Fibroblast of skin of left biceps (primary cell): ENCODE measurements at regions not wholly inside any gene's neighbourhood (a gene's known extent, or its start where the extent isn't known, plus 50 kb on each side); places are given as distances from the start of the nearest gene placed in this dataset.
A peak's percentile ranks its signal among the peaks of the same experiment; 100 is the strongest.

Experiments
- DNase-seq, 2 experiments: peaks; one replicate each; pipeline ENCODE4 v3.0.0-alpha.2; 2013; ENCODE audit warnings: low read depth in 2 of 2

- no peak for DNase-seq
These were observed 310.7 kb downstream of the PLPP3 start for GRCh38 chr1:56268519-56269140.

- DNase-seq: no peak
These were observed 311.8 kb downstream of the PLPP3 start for GRCh38 chr1:56267611-56268010.

GRCh38 chr1:56266359-56266758 is 313.0 kb downstream of the PLPP3 start:
- DNase-seq: no peak

- no peak for DNase-seq
These were observed 314.1 kb downstream of the PLPP3 start for GRCh38 chr1:56265216-56265615.

GRCh38 chr1:56263908-56264307 is 315.5 kb downstream of the PLPP3 start:
- no peak for DNase-seq

GRCh38 chr1:56258371-56258770 is 321.0 kb downstream of the PLPP3 start:
- no peak for DNase-seq

- no peak for DNase-seq
These were observed 321.6 kb downstream of the PLPP3 start for GRCh38 chr1:56257726-56258125.

GRCh38 chr1:56256153-56257000 is 323.0 kb downstream of the PLPP3 start:
- no peak for DNase-seq

GRCh38 chr1:56255516-56256152 is 323.7 kb downstream of the PLPP3 start:
- DNase-seq: peak; percentile 85 to 90

GRCh38 chr1:56254130-56254529 is 325.2 kb downstream of the PLPP3 start:
- no peak for DNase-seq

- DNase-seq: no peak
These were observed 328.6 kb downstream of the PLPP3 start for GRCh38 chr1:56250809-56251208.

GRCh38 chr1:56249234-56249633 is 330.1 kb downstream of the PLPP3 start:
- no peak for DNase-seq

- no peak for DNase-seq
These were observed 331.2 kb downstream of the PLPP3 start for GRCh38 chr1:56248138-56248537.

- DNase-seq: peak; percentile 63 to 75
These were observed 332.6 kb downstream of the PLPP3 start for GRCh38 chr1:56246726-56247125.

GRCh38 chr1:56240400-56240799 is 339.0 kb downstream of the PLPP3 start:
- DNase-seq: no peak

- no peak for DNase-seq
These were observed 341.8 kb downstream of the PLPP3 start for GRCh38 chr1:56237491-56238064.

GRCh38 chr1:56236688-56237087 is 342.7 kb downstream of the PLPP3 start:
- DNase-seq: no peak

GRCh38 chr1:56235909-56236510 is 343.4 kb downstream of the PLPP3 start:
- DNase-seq: no peak

- no peak for DNase-seq
These were observed 350.2 kb downstream of the PLPP3 start for GRCh38 chr1:56229186-56229585.

GRCh38 chr1:56227886-56228285 is 351.5 kb downstream of the PLPP3 start:
- no peak for DNase-seq

GRCh38 chr1:56227401-56227800 is 352.0 kb downstream of the PLPP3 start:
- DNase-seq: no peak
